ENCODE measurements at regions not wholly inside any gene's neighbourhood (a gene's known extent, or its start where the extent isn't known, plus 50 kb on each side); places are given as distances from the start of the nearest gene placed in this dataset.

GRCh38 chr19:31970027-31970461 is 375.4 kb upstream of the ZNF507 start:
- Histone ChIP-seq H3K4me1 (ENCODE audit: control insufficient read depth, insufficient read depth, low read length) (no peaks in the 10 kb centered on the region), H3K27me3 (ENCODE audit: control insufficient read depth, insufficient read depth, low read length) (no peaks in the 10 kb centered on the region), H3K4me3 (ENCODE audit: low read length) (no peak overlapping the region), H3K27ac (ENCODE audit: low read length) (no peak overlapping the region), H3K9me3 (ENCODE audit: control insufficient read depth, insufficient read depth, low read length) (no peaks in the 10 kb centered on the region), H3K36me3 (ENCODE audit: control insufficient read depth, insufficient read depth, low read length) (no peaks in the 10 kb centered on the region)
- DNase-seq (ENCODE audit: low read depth, low spot score) = no peak
- WGBS (ENCODE audit: insufficient coverage, insufficient read length) = no CpG with 5 or more reads among the region's 2 CpGs

DNA sequence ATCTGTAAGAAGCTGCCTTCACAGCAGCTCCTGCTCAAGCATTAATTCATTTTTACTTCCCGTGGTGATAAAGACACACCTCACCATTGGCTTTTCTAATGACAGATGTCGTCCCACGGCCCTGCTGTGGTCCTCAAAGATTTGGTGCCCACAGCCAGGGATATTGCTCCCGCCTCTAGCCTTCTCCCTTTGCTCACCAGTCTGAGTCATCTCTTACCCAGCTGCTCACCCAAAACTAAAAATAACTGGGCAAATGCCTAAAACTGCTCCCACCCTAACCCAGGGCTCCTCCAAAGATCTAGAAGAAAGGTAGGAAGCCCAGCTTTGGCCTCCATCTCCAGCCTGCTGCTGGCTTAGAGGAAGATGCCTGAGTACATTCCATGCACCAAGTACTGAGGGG is 371.1 kb upstream of the ZNF507 start:
- Histone ChIP-seq H3K27me3 (ENCODE audit: control insufficient read depth, insufficient read depth, low read length) (no peaks in the 10 kb centered on the region), H3K4me1 (ENCODE audit: control insufficient read depth, insufficient read depth, low read length) (no peaks in the 10 kb centered on the region), H3K9me3 (ENCODE audit: control insufficient read depth, insufficient read depth, low read length) (no peaks in the 10 kb centered on the region), H3K36me3 (ENCODE audit: control insufficient read depth, insufficient read depth, low read length) (no peaks in the 10 kb centered on the region), H3K4me3 (ENCODE audit: low read length) (no peak overlapping the region), H3K27ac (ENCODE audit: low read length) (no peak overlapping the region)
- no CpG with 5 or more reads among the region's 4 CpGs for WGBS (ENCODE audit: insufficient coverage, insufficient read length)
- no peak for DNase-seq (ENCODE audit: low read depth, low spot score)

GRCh38 chr19:31974941-31975340 is 370.5 kb upstream of the ZNF507 start:
- no peaks in the 10 kb centered on the region for H3K4me1 ChIP-seq (ENCODE audit: control insufficient read depth, insufficient read depth, low read length)
- no peaks in the 10 kb centered on the region for H3K9me3 ChIP-seq (ENCODE audit: control insufficient read depth, insufficient read depth, low read length)
- H3K4me3 ChIP-seq (ENCODE audit: low read length) = no peak overlapping the region
- no peaks in the 10 kb centered on the region for H3K36me3 ChIP-seq (ENCODE audit: control insufficient read depth, insufficient read depth, low read length)
- no CpG with 5 or more reads among the region's 4 CpGs for WGBS (ENCODE audit: insufficient coverage, insufficient read length)
- no peak overlapping the region for H3K27ac ChIP-seq (ENCODE audit: low read length)
- DNase-seq (ENCODE audit: low read depth, low spot score) = no peak
- no peaks in the 10 kb centered on the region for H3K27me3 ChIP-seq (ENCODE audit: control insufficient read depth, insufficient read depth, low read length)

- DNase-seq (ENCODE audit: low read depth, low spot score) = no peak
- no CpG with 5 or more reads among the region's 4 CpGs for WGBS (ENCODE audit: insufficient coverage, insufficient read length)
- no peak overlapping the region for H3K27ac ChIP-seq (ENCODE audit: low read length)
- no peaks in the 10 kb centered on the region for H3K4me1 ChIP-seq (ENCODE audit: control insufficient read depth, insufficient read depth, low read length)
- H3K4me3 ChIP-seq (ENCODE audit: low read length) = no peak overlapping the region
- no peaks in the 10 kb centered on the region for H3K36me3 ChIP-seq (ENCODE audit: control insufficient read depth, insufficient read depth, low read length)
- no peaks in the 10 kb centered on the region for H3K27me3 ChIP-seq (ENCODE audit: control insufficient read depth, insufficient read depth, low read length)
- H3K9me3 ChIP-seq (ENCODE audit: control insufficient read depth, insufficient read depth, low read length) = no peaks in the 10 kb centered on the region
Observed at GRCh38 chr19:31975461-31975860, 369.9 kb upstream of the ZNF507 start.

GRCh38 chr19:31976775-31977536 is 368.5 kb upstream of the ZNF507 start:
- no CpG with 5 or more reads among the region's 6 CpGs for WGBS (ENCODE audit: insufficient coverage, insufficient read length)
- DNase-seq (ENCODE audit: low read depth, low spot score) = no peak
- H3K36me3 ChIP-seq (ENCODE audit: control insufficient read depth, insufficient read depth, low read length) = no peaks in the 10 kb centered on the region
- no peaks in the 10 kb centered on the region for H3K27me3 ChIP-seq (ENCODE audit: control insufficient read depth, insufficient read depth, low read length)
- H3K27ac ChIP-seq (ENCODE audit: low read length) = no peak overlapping the region
- no peaks in the 10 kb centered on the region for H3K4me1 ChIP-seq (ENCODE audit: control insufficient read depth, insufficient read depth, low read length)
- no peak overlapping the region for H3K4me3 ChIP-seq (ENCODE audit: low read length)
- no peaks in the 10 kb centered on the region for H3K9me3 ChIP-seq (ENCODE audit: control insufficient read depth, insufficient read depth, low read length)

GRCh38 chr19:31979362-31979761 is 366.0 kb upstream of the ZNF507 start:
- no peaks in the 10 kb centered on the region for H3K36me3 ChIP-seq (ENCODE audit: control insufficient read depth, insufficient read depth, low read length)
- no peaks in the 10 kb centered on the region for H3K27me3 ChIP-seq (ENCODE audit: control insufficient read depth, insufficient read depth, low read length)
- no peak for DNase-seq (ENCODE audit: low read depth, low spot score)
- H3K4me1 ChIP-seq (ENCODE audit: control insufficient read depth, insufficient read depth, low read length) = no peaks in the 10 kb centered on the region
- H3K9me3 ChIP-seq (ENCODE audit: control insufficient read depth, insufficient read depth, low read length) = no peaks in the 10 kb centered on the region
- no peak overlapping the region for H3K4me3 ChIP-seq (ENCODE audit: low read length)
- H3K27ac ChIP-seq (ENCODE audit: low read length) = no peak overlapping the region
- no CpG with 5 or more reads among the region's 5 CpGs for WGBS (ENCODE audit: insufficient coverage, insufficient read length)

- H3K27me3 ChIP-seq (ENCODE audit: control insufficient read depth, insufficient read depth, low read length) = no peaks in the 10 kb centered on the region
- WGBS (ENCODE audit: insufficient coverage, insufficient read length) = no CpG with 5 or more reads among the region's 23 CpGs
- no peaks in the 10 kb centered on the region for H3K36me3 ChIP-seq (ENCODE audit: control insufficient read depth, insufficient read depth, low read length)
- no peak for DNase-seq (ENCODE audit: low read depth, low spot score)
- no peaks in the 10 kb centered on the region for H3K4me1 ChIP-seq (ENCODE audit: control insufficient read depth, insufficient read depth, low read length)
- no peak overlapping the region for H3K4me3 ChIP-seq (ENCODE audit: low read length)
- no peaks in the 10 kb centered on the region for H3K9me3 ChIP-seq (ENCODE audit: control insufficient read depth, insufficient read depth, low read length)
- H3K27ac ChIP-seq (ENCODE audit: low read length) = no peak overlapping the region
Observed at GRCh38 chr19:31979949-31980670, 365.3 kb upstream of the ZNF507 start.

DNA sequence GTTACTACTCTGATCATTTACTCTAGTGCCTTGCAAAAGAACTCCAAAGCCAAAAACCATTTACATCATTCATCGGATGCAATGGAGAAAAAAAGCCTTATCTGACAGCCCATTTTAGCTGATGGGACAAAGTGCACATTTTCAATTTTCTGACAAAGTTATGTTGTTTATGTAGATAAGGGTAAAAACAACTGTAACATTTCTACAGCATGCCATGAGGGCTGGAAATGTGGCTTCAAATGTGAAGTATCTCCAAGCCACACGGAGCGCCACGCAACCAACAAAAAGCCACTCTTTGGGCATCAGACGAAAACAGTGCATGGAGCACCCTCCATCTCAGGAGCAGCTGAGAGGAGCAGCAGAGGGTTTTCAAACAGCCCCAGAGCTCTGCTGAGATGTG is 364.6 kb upstream of the ZNF507 start:
- WGBS (ENCODE audit: insufficient coverage, insufficient read length) = no CpG with 5 or more reads among the region's 5 CpGs
- no peak for DNase-seq (ENCODE audit: low read depth, low spot score)
- H3K27me3 ChIP-seq (ENCODE audit: control insufficient read depth, insufficient read depth, low read length) = no peaks in the 10 kb centered on the region
- no peaks in the 10 kb centered on the region for H3K9me3 ChIP-seq (ENCODE audit: control insufficient read depth, insufficient read depth, low read length)
- no peak overlapping the region for H3K27ac ChIP-seq (ENCODE audit: low read length)
- H3K36me3 ChIP-seq (ENCODE audit: control insufficient read depth, insufficient read depth, low read length) = no peaks in the 10 kb centered on the region
- H3K4me3 ChIP-seq (ENCODE audit: low read length) = no peak overlapping the region
- H3K4me1 ChIP-seq (ENCODE audit: control insufficient read depth, insufficient read depth, low read length) = no peaks in the 10 kb centered on the region

DNA sequence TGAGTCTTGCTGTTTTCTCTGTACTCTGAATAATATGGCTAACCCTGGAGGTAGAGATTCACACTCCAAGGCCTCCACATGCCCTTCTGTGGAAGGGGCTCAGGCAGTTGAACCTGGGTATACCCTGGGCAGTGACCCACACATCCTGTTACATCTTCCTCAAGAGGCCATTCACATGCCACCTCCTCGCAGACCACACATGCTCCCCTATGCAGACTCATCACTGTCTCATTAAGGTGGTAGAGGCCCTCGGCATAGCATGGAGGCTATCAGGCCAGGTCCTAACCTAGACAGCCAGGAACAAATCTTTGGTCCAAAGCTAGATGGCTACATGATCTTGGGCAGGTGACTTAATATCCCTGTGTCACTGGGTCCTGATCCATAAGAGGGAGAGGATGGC is 363.9 kb upstream of the ZNF507 start:
- Histone ChIP-seq H3K9me3 (ENCODE audit: control insufficient read depth, insufficient read depth, low read length) (no peaks in the 10 kb centered on the region), H3K27ac (ENCODE audit: low read length) (no peak overlapping the region), H3K27me3 (ENCODE audit: control insufficient read depth, insufficient read depth, low read length) (no peaks in the 10 kb centered on the region), H3K4me3 (ENCODE audit: low read length) (no peak overlapping the region), H3K4me1 (ENCODE audit: control insufficient read depth, insufficient read depth, low read length) (no peaks in the 10 kb centered on the region), H3K36me3 (ENCODE audit: control insufficient read depth, insufficient read depth, low read length) (no peaks in the 10 kb centered on the region)
- no peak for DNase-seq (ENCODE audit: low read depth, low spot score)
- no CpG with 5 or more reads among the region's 2 CpGs for WGBS (ENCODE audit: insufficient coverage, insufficient read length)

- Histone ChIP-seq H3K27me3 (ENCODE audit: control insufficient read depth, insufficient read depth, low read length) (no peaks in the 10 kb centered on the region), H3K4me3 (ENCODE audit: low read length) (no peak overlapping the region), H3K4me1 (ENCODE audit: control insufficient read depth, insufficient read depth, low read length) (no peaks in the 10 kb centered on the region), H3K36me3 (ENCODE audit: control insufficient read depth, insufficient read depth, low read length) (no peaks in the 10 kb centered on the region), H3K9me3 (ENCODE audit: control insufficient read depth, insufficient read depth, low read length) (no peaks in the 10 kb centered on the region), H3K27ac (ENCODE audit: low read length) (no peak overlapping the region)
- no peak for DNase-seq (ENCODE audit: low read depth, low spot score)
- no CpG with 5 or more reads among the region's 3 CpGs for WGBS (ENCODE audit: insufficient coverage, insufficient read length)
Observed at GRCh38 chr19:31983647-31984046, 361.8 kb upstream of the ZNF507 start.

Data from iPS DF 6.9 (cell line).